GM23248 (cell line): ENCODE measurements at regions not wholly inside any gene's neighbourhood (a gene's known extent, or its start where the extent isn't known, plus 50 kb on each side); places are given as distances from the start of the nearest gene placed in this dataset.

ENCODE experiments used
- EZH2 ChIP-seq: fragments of 200-600 bp; sonication (generic); IDR thresholded peaks from 2 replicates; pipeline ENCODE4 v1.6.1; 2018; ENCODE audit warnings: antibody characterized with exemption, mild to moderate bottlenecking; ENCODE audit not compliant: insufficient read depth, poor library complexity, severe bottlenecking
- EZH2phosphoT487 ChIP-seq: fragments of 200-600 bp; sonication (generic); IDR thresholded peaks from 2 replicates; pipeline ENCODE4 v1.6.1; 2018; ENCODE audit warnings: antibody characterized with exemption, moderate library complexity, mild to moderate bottlenecking, low read depth; ENCODE audit not compliant: insufficient read depth

- TF ChIP-seq EZH2phosphoT487 (no peak), EZH2 (no peak)
Measured at GRCh38 chr12:38386205-38386985, 69.8 kb downstream of the ALG10B start.
